ENCODE measurements at regions not wholly inside any gene's neighbourhood (a gene's known extent, or its start where the extent isn't known, plus 50 kb on each side); places are given as distances from the start of the nearest gene placed in this dataset.

- H3K4me3 ChIP-seq = no peak overlapping the region
- H3K27ac ChIP-seq = no peak overlapping the region
- TF ChIP-seq CTCF (IDR thresholded peaks at IDR 0.05) = no peak
- no peak for DNase-seq (ENCODE audit: low spot score)
Measured at GRCh38 chr2:198479065-198479464, 674.7 kb downstream of the PLCL1 start.

GRCh38 chr2:198478361-198478760, 674.0 kb downstream of the PLCL1 start:
- no peak for DNase-seq (ENCODE audit: low spot score)
- TF ChIP-seq CTCF (IDR thresholded peaks at IDR 0.05) = no peak
- H3K4me3 ChIP-seq = no peak overlapping the region
- no peak overlapping the region for H3K27ac ChIP-seq

GRCh38 chr2:198476007-198476406, 671.6 kb downstream of the PLCL1 start:
- no peak overlapping the region for H3K27ac ChIP-seq
- TF ChIP-seq CTCF (IDR thresholded peaks at IDR 0.05) = no peak
- H3K4me3 ChIP-seq = no peak overlapping the region
- DNase-seq (ENCODE audit: low spot score) = no peak

GRCh38 chr2:198471291-198471690, 666.9 kb downstream of the PLCL1 start:
- no peak overlapping the region for H3K4me3 ChIP-seq
- no peak for TF ChIP-seq CTCF (IDR thresholded peaks at IDR 0.05)
- H3K27ac ChIP-seq = no peak overlapping the region
- DNase-seq (ENCODE audit: low spot score) = no peak

GRCh38 chr2:198468136-198468535, 663.7 kb downstream of the PLCL1 start:
- no peak for DNase-seq (ENCODE audit: low spot score)
- TF ChIP-seq CTCF (IDR thresholded peaks at IDR 0.05) = no peak
- Histone ChIP-seq H3K27ac (no peak overlapping the region), H3K4me3 (no peak overlapping the region)

GRCh38 chr2:198465970-198466369, 661.6 kb downstream of the PLCL1 start:
- no peak overlapping the region for H3K27ac ChIP-seq
- H3K4me3 ChIP-seq = no peak overlapping the region
- no peak for TF ChIP-seq CTCF (IDR thresholded peaks at IDR 0.05)
- no peak for DNase-seq (ENCODE audit: low spot score)

GRCh38 chr2:198456418-198456817, 652.0 kb downstream of the PLCL1 start:
- Histone ChIP-seq H3K27ac (no peak overlapping the region), H3K4me3 (no peak overlapping the region)
- no peak for TF ChIP-seq CTCF (IDR thresholded peaks at IDR 0.05)
- no peak for DNase-seq (ENCODE audit: low spot score)
